ENCODE measurements at regions not wholly inside any gene's neighbourhood (a gene's known extent, or its start where the extent isn't known, plus 50 kb on each side); places are given as distances from the start of the nearest gene placed in this dataset.
"Not testable (repeated sequence)": the region's sequence is repeated elsewhere in the genome, so short reads cannot be mapped to it uniquely, and the experiment has no call there.

- no peaks in the 10 kb centered on the region for H3K9me3 ChIP-seq (ENCODE audit: control insufficient read depth, insufficient read depth, low read length)
- H3K4me1 ChIP-seq (ENCODE audit: control insufficient read depth, insufficient read depth, low read length), result no peaks in the 10 kb centered on the region
- no peak for DNase-seq (ENCODE audit: low read depth, low spot score)
- no peaks in the 10 kb centered on the region for H3K36me3 ChIP-seq (ENCODE audit: control insufficient read depth, insufficient read depth, low read length)
- no peak overlapping the region for H3K27ac ChIP-seq (ENCODE audit: low read length)
- H3K27me3 ChIP-seq (ENCODE audit: control insufficient read depth, insufficient read depth, low read length), result no peaks in the 10 kb centered on the region
- no peak overlapping the region for H3K4me3 ChIP-seq (ENCODE audit: low read length)
- WGBS (ENCODE audit: insufficient coverage, insufficient read length), result no CpG with 5 or more reads among the region's 3 CpGs
Measured at GRCh38 chr12:91753649-91754048, 392.0 kb downstream of the BTG1 start.

GRCh38 chr12:91746976-91747375, 398.7 kb downstream of the BTG1 start:
- no peak overlapping the region for H3K4me3 ChIP-seq (ENCODE audit: low read length)
- no peaks in the 10 kb centered on the region for H3K9me3 ChIP-seq (ENCODE audit: control insufficient read depth, insufficient read depth, low read length)
- H3K27ac ChIP-seq (ENCODE audit: low read length), result no peak overlapping the region
- no peaks in the 10 kb centered on the region for H3K36me3 ChIP-seq (ENCODE audit: control insufficient read depth, insufficient read depth, low read length)
- no peaks in the 10 kb centered on the region for H3K27me3 ChIP-seq (ENCODE audit: control insufficient read depth, insufficient read depth, low read length)
- no CpG with 5 or more reads among the region's 1 CpG for WGBS (ENCODE audit: insufficient coverage, insufficient read length)
- H3K4me1 ChIP-seq (ENCODE audit: control insufficient read depth, insufficient read depth, low read length), result no peaks in the 10 kb centered on the region
- DNase-seq (ENCODE audit: low read depth, low spot score), result no peak

GRCh38 chr12:91744597-91744996, 401.0 kb downstream of the BTG1 start:
- Histone ChIP-seq H3K27ac (ENCODE audit: low read length) (no peak overlapping the region), H3K27me3 (ENCODE audit: control insufficient read depth, insufficient read depth, low read length) (no peaks in the 10 kb centered on the region), H3K36me3 (ENCODE audit: control insufficient read depth, insufficient read depth, low read length) (no peaks in the 10 kb centered on the region), H3K9me3 (ENCODE audit: control insufficient read depth, insufficient read depth, low read length) (no peaks in the 10 kb centered on the region; the same call in 1 of the 2 replicates), H3K4me3 (ENCODE audit: low read length) (no peak overlapping the region), H3K4me1 (ENCODE audit: control insufficient read depth, insufficient read depth, low read length) (no peaks in the 10 kb centered on the region)
- DNase-seq (ENCODE audit: low read depth, low spot score), result no peak
- WGBS (ENCODE audit: insufficient coverage, insufficient read length), result no CpG with 5 or more reads among the region's 2 CpGs

GRCh38 chr12:91743704-91744321, 401.8 kb downstream of the BTG1 start:
- H3K9me3 ChIP-seq (ENCODE audit: control insufficient read depth, insufficient read depth, low read length), result no peaks in the 10 kb centered on the region; the same call in 1 of the 2 replicates
- no CpG with 5 or more reads among the region's 7 CpGs for WGBS (ENCODE audit: insufficient coverage, insufficient read length)
- DNase-seq (ENCODE audit: low read depth, low spot score), result no peak
- H3K4me3 ChIP-seq (ENCODE audit: low read length), result no peak overlapping the region
- H3K4me1 ChIP-seq (ENCODE audit: control insufficient read depth, insufficient read depth, low read length), result no peaks in the 10 kb centered on the region
- no peak overlapping the region for H3K27ac ChIP-seq (ENCODE audit: low read length)
- H3K36me3 ChIP-seq (ENCODE audit: control insufficient read depth, insufficient read depth, low read length), result no peaks in the 10 kb centered on the region
- H3K27me3 ChIP-seq (ENCODE audit: control insufficient read depth, insufficient read depth, low read length), result no peaks in the 10 kb centered on the region

- Histone ChIP-seq H3K27me3 (ENCODE audit: control insufficient read depth, insufficient read depth, low read length) (no peaks in the 10 kb centered on the region), H3K36me3 (ENCODE audit: control insufficient read depth, insufficient read depth, low read length) (no peaks in the 10 kb centered on the region), H3K27ac (ENCODE audit: low read length) (no peak overlapping the region), H3K4me3 (ENCODE audit: low read length) (no peak overlapping the region), H3K4me1 (ENCODE audit: control insufficient read depth, insufficient read depth, low read length) (no peaks in the 10 kb centered on the region), H3K9me3 (ENCODE audit: control insufficient read depth, insufficient read depth, low read length) (no peaks in the 10 kb centered on the region; the same call in 1 of the 2 replicates)
- no peak for DNase-seq (ENCODE audit: low read depth, low spot score)
- WGBS (ENCODE audit: insufficient coverage, insufficient read length), result no CpG with 5 or more reads among the region's 5 CpGs
Measured at GRCh38 chr12:91743280-91743679, 402.4 kb downstream of the BTG1 start.

- no peak for DNase-seq (ENCODE audit: low read depth, low spot score)
- Histone ChIP-seq H3K4me3 (ENCODE audit: low read length) (no peak overlapping the region), H3K36me3 (ENCODE audit: control insufficient read depth, insufficient read depth, low read length) (no peaks in the 10 kb centered on the region), H3K27me3 (ENCODE audit: control insufficient read depth, insufficient read depth, low read length) (no peaks in the 10 kb centered on the region), H3K9me3 (ENCODE audit: control insufficient read depth, insufficient read depth, low read length) (no peaks in the 10 kb centered on the region; the same call in 1 of the 2 replicates), H3K27ac (ENCODE audit: low read length) (no peak overlapping the region), H3K4me1 (ENCODE audit: control insufficient read depth, insufficient read depth, low read length) (no peaks in the 10 kb centered on the region)
- WGBS (ENCODE audit: insufficient coverage, insufficient read length), result no CpG with 5 or more reads among the region's 2 CpGs
Measured at GRCh38 chr12:91741932-91742331, 403.7 kb downstream of the BTG1 start.

GRCh38 chr12:91733846-91734245, 411.8 kb downstream of the BTG1 start:
- H3K36me3 ChIP-seq (ENCODE audit: control insufficient read depth, insufficient read depth, low read length); H3K4me1 ChIP-seq (ENCODE audit: control insufficient read depth, insufficient read depth, low read length); DNase-seq (ENCODE audit: low read depth, low spot score); H3K9me3 ChIP-seq (ENCODE audit: control insufficient read depth, insufficient read depth, low read length); H3K27ac ChIP-seq (ENCODE audit: low read length); H3K27me3 ChIP-seq (ENCODE audit: control insufficient read depth, insufficient read depth, low read length); H3K4me3 ChIP-seq (ENCODE audit: low read length): not testable (repeated sequence)
- no CpG with 5 or more reads among the region's 1 CpG for WGBS (ENCODE audit: insufficient coverage, insufficient read length)

- Histone ChIP-seq H3K36me3 (ENCODE audit: control insufficient read depth, insufficient read depth, low read length) (no peaks in the 10 kb centered on the region), H3K4me1 (ENCODE audit: control insufficient read depth, insufficient read depth, low read length) (no peaks in the 10 kb centered on the region), H3K27ac (ENCODE audit: low read length) (no peak overlapping the region), H3K4me3 (ENCODE audit: low read length) (no peak overlapping the region), H3K27me3 (ENCODE audit: control insufficient read depth, insufficient read depth, low read length) (no peaks in the 10 kb centered on the region), H3K9me3 (ENCODE audit: control insufficient read depth, insufficient read depth, low read length) (no peaks in the 10 kb centered on the region)
- WGBS (ENCODE audit: insufficient coverage, insufficient read length), result no CpG with 5 or more reads among the region's 1 CpG
- DNase-seq (ENCODE audit: low read depth, low spot score), result no peak
Measured at GRCh38 chr12:91732086-91732485, 413.6 kb downstream of the BTG1 start.

- no peak overlapping the region for H3K4me3 ChIP-seq (ENCODE audit: low read length)
- no peak overlapping the region for H3K27ac ChIP-seq (ENCODE audit: low read length)
- no peaks in the 10 kb centered on the region for H3K9me3 ChIP-seq (ENCODE audit: control insufficient read depth, insufficient read depth, low read length)
- no peak for DNase-seq (ENCODE audit: low read depth, low spot score)
- WGBS (ENCODE audit: insufficient coverage, insufficient read length), result no CpG with 5 or more reads among the region's 4 CpGs
- H3K27me3 ChIP-seq (ENCODE audit: control insufficient read depth, insufficient read depth, low read length), result no peaks in the 10 kb centered on the region
- H3K4me1 ChIP-seq (ENCODE audit: control insufficient read depth, insufficient read depth, low read length), result no peaks in the 10 kb centered on the region; the same call in 1 of the 2 replicates
- H3K36me3 ChIP-seq (ENCODE audit: control insufficient read depth, insufficient read depth, low read length), result no peaks in the 10 kb centered on the region
Measured at GRCh38 chr12:91729543-91729942, 416.1 kb downstream of the BTG1 start.

GRCh38 chr12:91723191-91723590, 422.5 kb downstream of the BTG1 start:
- H3K9me3 ChIP-seq (ENCODE audit: control insufficient read depth, insufficient read depth, low read length), result no peaks in the 10 kb centered on the region
- no peaks in the 10 kb centered on the region; the same call in 1 of the 2 replicates for H3K4me1 ChIP-seq (ENCODE audit: control insufficient read depth, insufficient read depth, low read length)
- H3K27me3 ChIP-seq (ENCODE audit: control insufficient read depth, insufficient read depth, low read length), result no peaks in the 10 kb centered on the region
- H3K4me3 ChIP-seq (ENCODE audit: low read length), result no peak overlapping the region
- no peak for DNase-seq (ENCODE audit: low read depth, low spot score)
- H3K36me3 ChIP-seq (ENCODE audit: control insufficient read depth, insufficient read depth, low read length), result no peaks in the 10 kb centered on the region
- no peak overlapping the region for H3K27ac ChIP-seq (ENCODE audit: low read length)

GRCh38 chr12:91722072-91722471, 423.6 kb downstream of the BTG1 start:
- no peak overlapping the region for H3K4me3 ChIP-seq (ENCODE audit: low read length)
- no peaks in the 10 kb centered on the region; the same call in 1 of the 2 replicates for H3K4me1 ChIP-seq (ENCODE audit: control insufficient read depth, insufficient read depth, low read length)
- no peaks in the 10 kb centered on the region for H3K27me3 ChIP-seq (ENCODE audit: control insufficient read depth, insufficient read depth, low read length)
- no peaks in the 10 kb centered on the region for H3K36me3 ChIP-seq (ENCODE audit: control insufficient read depth, insufficient read depth, low read length)
- H3K27ac ChIP-seq (ENCODE audit: low read length), result no peak overlapping the region
- no peak for DNase-seq (ENCODE audit: low read depth, low spot score)
- H3K9me3 ChIP-seq (ENCODE audit: control insufficient read depth, insufficient read depth, low read length), result no peaks in the 10 kb centered on the region
